Vagina (tissue), 2 donors: ENCODE measurements at regions not wholly inside any gene's neighbourhood (a gene's known extent, or its start where the extent isn't known, plus 50 kb on each side); places are given as distances from the start of the nearest gene placed in this dataset.

Experiments used
- DNase-seq, 2 donors: peaks; one replicate each; pipeline ENCODE4 v3.0.0-alpha.2; 2017; ENCODE audit errors: extremely low spot score in 2 of 2
- H3K27ac ChIP-seq: fragments of 200-600 bp; sonication (generic); one replicate; pipeline ENCODE4 v1.5.1; 2019
- H3K27me3 ChIP-seq: fragments of 200-600 bp; sonication (generic); one replicate; pipeline ENCODE4 v1.5.1; 2019
- H3K36me3 ChIP-seq, 2 donors: fragments of 200-600 bp; sonication (generic); one replicate each; pipeline ENCODE4 v1.5.1; 2017 to 2019
- H3K4me1 ChIP-seq: fragments of 200-600 bp; sonication (generic); one replicate; pipeline ENCODE4 v1.5.1; 2019
- H3K4me3 ChIP-seq, 2 donors: fragments of 200-600 bp; sonication (generic); 1 replicate in 1 of 2; 2 replicates in 1 of 2; pipeline ENCODE4 v1.5.1; 2016 to 2019
- H3K9me3 ChIP-seq: fragments of 200-600 bp; sonication (generic); one replicate; pipeline ENCODE4 v1.5.1; 2019
- CTCF ChIP-seq, 3 experiments: fragments of 450-650 bp in 2 of 3; fragments of 200-600 bp in 1 of 3; sonication (generic) in 1 of 3; IDR thresholded peaks; one replicate each; pipeline ENCODE4 v1.5.1; 2017 to 2019; ENCODE audit warnings: antibody characterized with exemption in 3 of 3, mild to moderate bottlenecking in 2 of 3, moderate library complexity in 2 of 3
- POLR2A ChIP-seq, 2 donors: fragments of 450-650 bp; IDR thresholded peaks; one replicate each; pipeline ENCODE4 v1.6.1; 2017; ENCODE audit warnings: antibody characterized with exemption in 2 of 2, mild to moderate bottlenecking in 2 of 2, moderate library complexity in 2 of 2
- POLR2AphosphoS5 ChIP-seq, 2 donors: sonication (generic); formaldehyde crosslinking; IDR thresholded peaks; one replicate each; pipeline ENCODE4 v1.9.0; 2017; ENCODE audit warnings: antibody characterized with exemption in 2 of 2, mild to moderate bottlenecking in 2 of 2, low read depth in 1 of 2; ENCODE audit not compliant: insufficient read depth in 1 of 2
- intact Hi-C: fragments of 100-400 bp; cut with DNase I; formaldehyde crosslinking; loops from one replicate; pipeline ENCODE4 v1.15.1; 2023

GRCh38 chr4:20520901-20521300 lies 179.4 kb upstream of the PACRGL start:
- no peak overlapping the region for H3K4me3 ChIP-seq
- no peak for TF ChIP-seq POLR2A (IDR thresholded peaks at IDR 0.05)
- TF ChIP-seq POLR2AphosphoS5 (IDR thresholded peaks at IDR 0.05; ENCODE audit: insufficient read depth in 1 of 2, low read depth in 1 of 2): no peak
- TF ChIP-seq CTCF (IDR thresholded peaks at IDR 0.05): no peak
- H3K4me1 ChIP-seq: no peaks in the 10 kb centered on the region
- no peak overlapping the region for H3K27ac ChIP-seq
- no peak for DNase-seq
- H3K27me3 ChIP-seq: no peaks in the 10 kb centered on the region
- intact Hi-C loops: loop anchor here (10.0 kb wide), 1 partner anchor 86 kb away; no protein-coding TSS in a partner anchor
- no peaks in the 10 kb centered on the region for H3K9me3 ChIP-seq
- H3K36me3 ChIP-seq: no peaks in the 10 kb centered on the region

- no peak overlapping the region for H3K27ac ChIP-seq
- no peaks in the 10 kb centered on the region for H3K4me1 ChIP-seq
- no peak overlapping the region for H3K4me3 ChIP-seq
- TF ChIP-seq POLR2A (IDR thresholded peaks at IDR 0.05) (no peak), POLR2AphosphoS5 (IDR thresholded peaks at IDR 0.05; ENCODE audit: insufficient read depth in 1 of 2, low read depth in 1 of 2) (no peak), CTCF (IDR thresholded peaks at IDR 0.05) (no peak)
- H3K9me3 ChIP-seq: no peaks in the 10 kb centered on the region
- no peak for DNase-seq
- intact Hi-C loops: loop anchor here (10.0 kb wide), 1 partner anchor 94 kb away; no protein-coding TSS in a partner anchor
- no peaks in the 10 kb centered on the region for H3K27me3 ChIP-seq
- no peaks in the 10 kb centered on the region for H3K36me3 ChIP-seq
Observed at GRCh38 chr4:20528508-20528907, 171.8 kb upstream of the PACRGL start.

GRCh38 chr4:20529691-20530090 lies 170.6 kb upstream of the PACRGL start:
- no peak for TF ChIP-seq POLR2A (IDR thresholded peaks at IDR 0.05)
- no peak for TF ChIP-seq CTCF (IDR thresholded peaks at IDR 0.05)
- TF ChIP-seq POLR2AphosphoS5 (IDR thresholded peaks at IDR 0.05; ENCODE audit: insufficient read depth in 1 of 2, low read depth in 1 of 2): no peak
- DNase-seq: no peak
- Histone ChIP-seq H3K27me3 (no peaks in the 10 kb centered on the region), H3K4me3 (no peak overlapping the region), H3K4me1 (no peaks in the 10 kb centered on the region), H3K36me3 (no peaks in the 10 kb centered on the region), H3K27ac (no peak overlapping the region), H3K9me3 (no peaks in the 10 kb centered on the region)
- intact Hi-C loops: loop anchor here (10.0 kb wide), 1 partner anchor 95 kb away; no protein-coding TSS in a partner anchor

- intact Hi-C loops: no loop called here
- H3K4me1 ChIP-seq: no peaks in the 10 kb centered on the region
- H3K27ac ChIP-seq: no peak overlapping the region
- DNase-seq: no peak
- no peak overlapping the region for H3K4me3 ChIP-seq
- H3K9me3 ChIP-seq: no peaks in the 10 kb centered on the region
- TF ChIP-seq POLR2AphosphoS5 (IDR thresholded peaks at IDR 0.05; ENCODE audit: insufficient read depth in 1 of 2, low read depth in 1 of 2) (no peak), CTCF (IDR thresholded peaks at IDR 0.05) (no peak), POLR2A (IDR thresholded peaks at IDR 0.05) (no peak)
- H3K36me3 ChIP-seq: no peaks in the 10 kb centered on the region
- no peaks in the 10 kb centered on the region for H3K27me3 ChIP-seq
Observed at GRCh38 chr4:20532116-20532790, 168.0 kb upstream of the PACRGL start.
